Sciatic nerve (tissue), 2 donors: ENCODE measurements at regions not wholly inside any gene's neighbourhood (a gene's known extent, or its start where the extent isn't known, plus 50 kb on each side); places are given as distances from the start of the nearest gene placed in this dataset.

ENCODE experiments used
- ATAC-seq: fragments of 200-7000 bp; cut with Tn5 transposase; one replicate; pipeline ENCODE4 v1.9.1; 2020; ENCODE audit warnings: mild to moderate bottlenecking, moderate library complexity
- DNase-seq: peaks from one replicate; pipeline ENCODE4 v3.0.0-alpha.2; 2020; ENCODE audit warnings: low spot score
- intact Hi-C: fragments of 100-400 bp; cut with DNase I; formaldehyde crosslinking; loops from one replicate; pipeline ENCODE4 v1.14.2; 2022
- donor health status: DM: no; HTN: no; CAD: no.
- donor health status: DM: no; HTN: no; CAD: no.

GRCh38 chr2:172279214-172279613, 148.2 kb upstream of the ITGA6 start:
- intact Hi-C loops, result no loop called here
- ATAC-seq (no peak), DNase-seq (no peak)

GRCh38 chr2:172279813-172280212, 147.6 kb upstream of the ITGA6 start:
- intact Hi-C loops, result no loop called here
- DNase-seq, result no peak
- ATAC-seq, result no peak

- ATAC-seq (peak; percentile 75), DNase-seq (peak; percentile 64)
- intact Hi-C loops, result no loop called here
These were observed 146.6 kb upstream of the ITGA6 start for GRCh38 chr2:172280571-172281361.

- intact Hi-C loops, result no loop called here
- no peak for ATAC-seq
- DNase-seq, result no peak
These were observed 145.5 kb upstream of the ITGA6 start for GRCh38 chr2:172281648-172282570.

GRCh38 chr2:172282944-172283343, 144.4 kb upstream of the ITGA6 start:
- DNase-seq, result no peak
- no peak for ATAC-seq
- intact Hi-C loops, result no loop called here

- intact Hi-C loops, result no loop called here
- no peak for DNase-seq
These were observed 143.9 kb upstream of the ITGA6 start for GRCh38 chr2:172283476-172283875.

GRCh38 chr2:172284209-172284608, 143.2 kb upstream of the ITGA6 start:
- ATAC-seq, result no peak
- DNase-seq, result no peak
- intact Hi-C loops, result no loop called here

More at GRCh38 chr2:172283476-172283875, 143.9 kb upstream of the ITGA6 start:
- no peak for ATAC-seq

GRCh38 chr2:172285010-172285621, 142.3 kb upstream of the ITGA6 start:
- intact Hi-C loops, result no loop called here
- ATAC-seq (peak; percentile 68), DNase-seq (no peak)

GRCh38 chr2:172285760-172286159, 141.6 kb upstream of the ITGA6 start:
- ATAC-seq (no peak), DNase-seq (no peak)
- intact Hi-C loops, result no loop called here

GRCh38 chr2:172287190-172287589, 140.2 kb upstream of the ITGA6 start:
- no peak for ATAC-seq
- intact Hi-C loops, result no loop called here
- DNase-seq, result no peak

GRCh38 chr2:172287605-172288315, 139.6 kb upstream of the ITGA6 start:
- intact Hi-C loops, result no loop called here
- DNase-seq, result no peak

GRCh38 chr2:172288603-172289002, 138.8 kb upstream of the ITGA6 start:
- intact Hi-C loops, result no loop called here
- ATAC-seq (no peak), DNase-seq (no peak)

More at GRCh38 chr2:172287605-172288315, 139.6 kb upstream of the ITGA6 start:
- no peak for ATAC-seq

GRCh38 chr2:172293952-172294351, 133.4 kb upstream of the ITGA6 start:
- ATAC-seq, result peak; percentile 72
- peak; percentile 86 for DNase-seq
- intact Hi-C loops, result no loop called here

GRCh38 chr2:172294983-172295382, 132.4 kb upstream of the ITGA6 start:
- DNase-seq, result no peak
- no peak for ATAC-seq
- intact Hi-C loops, result no loop called here

- DNase-seq (no peak), ATAC-seq (no peak)
- intact Hi-C loops, result no loop called here
These were observed 131.7 kb upstream of the ITGA6 start for GRCh38 chr2:172295677-172296076.

- intact Hi-C loops, result no loop called here
- ATAC-seq (no peak), DNase-seq (no peak)
These were observed 130.9 kb upstream of the ITGA6 start for GRCh38 chr2:172296267-172297046.

GRCh38 chr2:172297531-172297930, 129.9 kb upstream of the ITGA6 start:
- ATAC-seq, result peak; percentile 7
- DNase-seq, result no peak
- intact Hi-C loops, result no loop called here

- no peak for ATAC-seq
- no peak for DNase-seq
These were observed 129.4 kb upstream of the ITGA6 start for GRCh38 chr2:172297950-172298349.

More at GRCh38 chr2:172297950-172298349, 129.4 kb upstream of the ITGA6 start:
- intact Hi-C loops, result no loop called here
